Type B pancreatic cell (in vitro differentiated cells): ENCODE measurements at regions not wholly inside any gene's neighbourhood (a gene's known extent, or its start where the extent isn't known, plus 50 kb on each side); places are given as distances from the start of the nearest gene placed in this dataset.

Source experiments
- DNase-seq: peaks from one replicate; pipeline ENCODE4 v3.0.0; 2021; ENCODE audit warnings: mixed read lengths; ENCODE audit not compliant: unreplicated experiment; ENCODE audit errors: extremely low spot score
- H3K27ac Mint-ChIP-seq: 2 replicates; pipeline ENCODE4 v1.8.0; 2021; ENCODE audit warnings: mild to moderate bottlenecking, mixed read lengths
- H3K27me3 Mint-ChIP-seq: 2 replicates; pipeline ENCODE4 v1.8.0; 2021; ENCODE audit warnings: mixed read lengths
- H3K36me3 Mint-ChIP-seq: 2 replicates; pipeline ENCODE4 v1.8.0; 2021; ENCODE audit warnings: mixed read lengths
- H3K4me1 Mint-ChIP-seq: one replicate; pipeline ENCODE4 v1.8.0; 2021; ENCODE audit warnings: mixed read lengths; ENCODE audit not compliant: unreplicated experiment
- H3K4me3 Mint-ChIP-seq: 2 replicates; pipeline ENCODE4 v1.8.0; 2021; ENCODE audit warnings: mild to moderate bottlenecking, mixed read lengths
- H3K9me3 Mint-ChIP-seq: 2 replicates; pipeline ENCODE4 v1.8.0; 2021; ENCODE audit warnings: mixed read lengths
- TF ChIP-seq, protein P1 (sequence below): fragments of 200-600 bp; sonication (generic); conservative IDR thresholded peaks from 2 replicates; pipeline ENCODE4 v1.5.0; 2021; ENCODE audit warnings: antibody characterized with exemption, mild to moderate bottlenecking

DNA sequence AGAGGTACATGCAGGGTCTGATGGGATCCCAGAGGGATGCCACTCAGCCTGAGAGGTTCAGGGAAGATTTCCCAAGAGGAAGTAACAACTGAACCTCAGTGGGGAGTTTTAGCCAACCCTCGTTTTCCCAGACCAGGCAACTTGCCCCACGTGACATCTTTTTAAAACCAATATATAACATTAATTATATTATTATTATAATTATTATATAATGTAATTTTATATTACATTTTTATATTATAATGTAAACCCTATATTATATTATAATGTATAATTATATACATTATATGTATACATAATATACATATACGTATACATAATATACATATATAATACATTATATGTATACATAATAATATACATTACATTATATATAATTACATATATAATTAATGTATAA, 62.8 kb upstream of the WWC1 start:
- Mint-ChIP-seq H3K27ac (no peak overlapping the region), H3K9me3 (no peaks in the 10 kb centered on the region), H3K36me3 (peaks cover 20% of the 10 kb centered on the region), H3K27me3 (no peaks in the 10 kb centered on the region), H3K4me3 (no peak overlapping the region), H3K4me1 (peaks cover 16% of the 10 kb centered on the region)
- TF ChIP-seq, protein P1, sequence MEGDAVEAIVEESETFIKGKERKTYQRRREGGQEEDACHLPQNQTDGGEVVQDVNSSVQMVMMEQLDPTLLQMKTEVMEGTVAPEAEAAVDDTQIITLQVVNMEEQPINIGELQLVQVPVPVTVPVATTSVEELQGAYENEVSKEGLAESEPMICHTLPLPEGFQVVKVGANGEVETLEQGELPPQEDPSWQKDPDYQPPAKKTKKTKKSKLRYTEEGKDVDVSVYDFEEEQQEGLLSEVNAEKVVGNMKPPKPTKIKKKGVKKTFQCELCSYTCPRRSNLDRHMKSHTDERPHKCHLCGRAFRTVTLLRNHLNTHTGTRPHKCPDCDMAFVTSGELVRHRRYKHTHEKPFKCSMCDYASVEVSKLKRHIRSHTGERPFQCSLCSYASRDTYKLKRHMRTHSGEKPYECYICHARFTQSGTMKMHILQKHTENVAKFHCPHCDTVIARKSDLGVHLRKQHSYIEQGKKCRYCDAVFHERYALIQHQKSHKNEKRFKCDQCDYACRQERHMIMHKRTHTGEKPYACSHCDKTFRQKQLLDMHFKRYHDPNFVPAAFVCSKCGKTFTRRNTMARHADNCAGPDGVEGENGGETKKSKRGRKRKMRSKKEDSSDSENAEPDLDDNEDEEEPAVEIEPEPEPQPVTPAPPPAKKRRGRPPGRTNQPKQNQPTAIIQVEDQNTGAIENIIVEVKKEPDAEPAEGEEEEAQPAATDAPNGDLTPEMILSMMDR, result no peak
- DNase-seq, result no peak

DNA sequence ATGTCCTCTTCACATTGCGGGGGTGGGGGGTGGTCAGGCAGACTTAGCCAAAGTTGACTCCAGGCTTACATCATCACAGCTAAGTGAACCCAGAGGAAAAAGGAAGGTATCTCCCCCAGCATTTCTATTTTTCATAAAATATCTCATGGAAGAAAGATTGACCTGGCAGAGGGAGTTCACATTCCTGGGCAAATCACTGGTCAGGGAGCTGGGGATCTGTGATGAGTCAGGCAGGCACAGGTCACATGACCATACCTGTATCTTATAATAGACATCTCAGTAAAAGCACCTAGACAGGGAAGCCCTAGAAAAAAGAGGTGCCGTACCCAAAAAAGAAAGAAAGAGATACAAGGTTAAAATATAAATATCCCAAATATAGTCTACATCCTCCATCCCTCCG, 57.3 kb upstream of the WWC1 start:
- peaks cover 5% of the 10 kb centered on the region for H3K36me3 Mint-ChIP-seq
- TF ChIP-seq, protein P1, result no peak
- no peak for DNase-seq
- H3K4me3 Mint-ChIP-seq, result no peak overlapping the region
- no peaks in the 10 kb centered on the region for H3K9me3 Mint-ChIP-seq
- H3K27ac Mint-ChIP-seq, result no peak overlapping the region
- H3K27me3 Mint-ChIP-seq, result no peaks in the 10 kb centered on the region
- H3K4me1 Mint-ChIP-seq, result peaks cover 10% of the 10 kb centered on the region

DNA sequence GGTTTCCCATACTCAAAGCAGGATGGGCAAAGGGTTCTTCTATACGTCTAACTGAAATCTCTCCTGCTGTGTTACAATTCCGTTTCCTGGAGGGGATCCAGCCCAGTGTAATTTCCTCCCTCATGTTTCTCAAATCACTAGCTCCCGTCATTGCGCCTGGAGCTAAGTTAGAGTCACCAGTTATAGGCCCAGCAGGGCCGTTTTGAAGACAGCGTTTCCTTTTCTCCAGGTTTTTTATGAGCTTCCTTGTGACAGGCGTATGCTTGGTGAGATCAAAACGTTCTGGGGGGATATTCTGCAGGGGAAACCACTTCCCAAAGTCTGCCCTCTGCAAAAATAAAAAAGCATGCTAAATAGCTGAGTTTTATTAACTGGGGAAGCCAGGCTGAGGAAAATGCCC, 53.0 kb upstream of the WWC1 start:
- no peak overlapping the region for H3K27ac Mint-ChIP-seq
- H3K4me3 Mint-ChIP-seq, result no peak overlapping the region
- TF ChIP-seq, protein P1, result no peak
- H3K4me1 Mint-ChIP-seq, result peaks cover 10% of the 10 kb centered on the region
- no peaks in the 10 kb centered on the region for H3K27me3 Mint-ChIP-seq
- DNase-seq, result no peak
- no peaks in the 10 kb centered on the region for H3K36me3 Mint-ChIP-seq
- no peaks in the 10 kb centered on the region for H3K9me3 Mint-ChIP-seq

DNA sequence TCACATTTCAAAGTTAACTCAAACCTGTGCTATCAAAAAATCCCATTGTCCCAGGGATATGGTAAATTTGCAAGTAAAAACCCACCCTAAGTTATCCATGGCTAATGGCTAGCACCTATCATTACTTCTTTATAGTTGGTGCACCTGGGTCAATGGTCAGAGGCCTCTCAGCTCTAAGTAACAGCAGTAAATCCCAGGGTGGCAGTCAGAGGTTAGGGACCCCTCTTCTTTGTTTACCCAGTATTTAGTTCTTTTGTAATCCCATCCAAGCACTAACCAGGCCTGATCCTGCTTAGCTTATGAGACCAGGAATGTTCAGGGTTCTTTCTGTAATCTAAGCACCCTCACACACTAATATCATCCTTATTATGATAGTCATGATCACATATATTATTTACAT, 52.1 kb upstream of the WWC1 start:
- Mint-ChIP-seq H3K4me3 (no peak overlapping the region), H3K36me3 (peaks cover 2% of the 10 kb centered on the region), H3K27ac (no peak overlapping the region), H3K4me1 (peaks cover 10% of the 10 kb centered on the region), H3K9me3 (no peaks in the 10 kb centered on the region), H3K27me3 (no peaks in the 10 kb centered on the region)
- TF ChIP-seq, protein P1, result no peak
- no peak for DNase-seq
